Keratinocyte (primary cell): ENCODE measurements at regions not wholly inside any gene's neighbourhood (a gene's known extent, or its start where the extent isn't known, plus 50 kb on each side); places are given as distances from the start of the nearest gene placed in this dataset.

ENCODE experiments used
- EZH2 ChIP-seq: IDR thresholded peaks from one replicate; pipeline ENCODE4 v1.6.1; 2012; ENCODE audit warnings: inconsistent platforms, mild to moderate bottlenecking, low read length, moderate library complexity
- TF ChIP-seq, protein P1 (sequence below), 3 experiments: IDR thresholded peaks in 1 of 3; conservative IDR thresholded peaks in 1 of 3; optimal IDR thresholded peaks in 1 of 3; 2 replicates in 2 of 3; 3 replicates in 1 of 3; pipeline versions ENCODE3 to v1.5.1; 2011; ENCODE audit warnings: low read length in 3 of 3, mild to moderate bottlenecking in 3 of 3, moderate library complexity in 2 of 3, control low read depth in 1 of 3, inconsistent platforms in 1 of 3; ENCODE audit not compliant: insufficient read depth in 2 of 3; ENCODE audit errors: extremely low read depth in 1 of 3

DNA sequence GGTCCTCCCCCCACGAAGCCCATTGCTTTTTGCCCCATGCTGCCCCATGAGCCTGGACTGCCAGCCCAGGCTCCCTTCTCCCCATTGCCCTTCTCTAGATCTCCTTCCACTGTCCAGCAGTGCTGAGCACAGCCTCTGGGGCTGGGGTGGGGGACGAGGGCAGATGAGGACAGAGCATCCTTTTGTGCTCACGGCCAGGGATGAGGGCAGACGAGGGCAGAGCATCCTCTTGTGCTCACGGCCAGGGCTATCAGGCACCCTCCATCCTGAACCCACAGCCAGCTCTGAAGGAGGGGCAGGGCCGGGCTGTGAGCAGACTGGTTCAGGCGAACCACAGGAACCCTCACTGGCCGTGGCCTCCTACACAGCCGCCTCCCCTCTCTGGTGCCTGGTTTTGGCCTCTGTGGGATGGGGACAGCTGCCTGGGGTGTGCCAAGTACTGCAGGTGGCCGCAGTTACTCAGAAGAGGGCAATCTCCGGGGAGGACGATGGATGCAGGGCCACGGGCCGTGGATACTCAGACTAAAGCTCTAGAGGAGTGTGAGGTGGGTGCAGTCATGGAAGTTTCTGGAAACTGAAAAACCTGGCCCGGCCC is 1258.8 kb downstream of the BRD1 start:
- TF ChIP-seq, protein P1, sequence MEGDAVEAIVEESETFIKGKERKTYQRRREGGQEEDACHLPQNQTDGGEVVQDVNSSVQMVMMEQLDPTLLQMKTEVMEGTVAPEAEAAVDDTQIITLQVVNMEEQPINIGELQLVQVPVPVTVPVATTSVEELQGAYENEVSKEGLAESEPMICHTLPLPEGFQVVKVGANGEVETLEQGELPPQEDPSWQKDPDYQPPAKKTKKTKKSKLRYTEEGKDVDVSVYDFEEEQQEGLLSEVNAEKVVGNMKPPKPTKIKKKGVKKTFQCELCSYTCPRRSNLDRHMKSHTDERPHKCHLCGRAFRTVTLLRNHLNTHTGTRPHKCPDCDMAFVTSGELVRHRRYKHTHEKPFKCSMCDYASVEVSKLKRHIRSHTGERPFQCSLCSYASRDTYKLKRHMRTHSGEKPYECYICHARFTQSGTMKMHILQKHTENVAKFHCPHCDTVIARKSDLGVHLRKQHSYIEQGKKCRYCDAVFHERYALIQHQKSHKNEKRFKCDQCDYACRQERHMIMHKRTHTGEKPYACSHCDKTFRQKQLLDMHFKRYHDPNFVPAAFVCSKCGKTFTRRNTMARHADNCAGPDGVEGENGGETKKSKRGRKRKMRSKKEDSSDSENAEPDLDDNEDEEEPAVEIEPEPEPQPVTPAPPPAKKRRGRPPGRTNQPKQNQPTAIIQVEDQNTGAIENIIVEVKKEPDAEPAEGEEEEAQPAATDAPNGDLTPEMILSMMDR (optimal IDR thresholded peaks at IDR 0.05 in 1 of 3, IDR thresholded peaks at IDR 0.05 in 1 of 3, conservative IDR thresholded peaks at IDR 0.05 in 1 of 3; ENCODE audit: extremely low read depth in 1 of 3, insufficient read depth in 2 of 3, low read length in 3 of 3), result no peak
- TF ChIP-seq EZH2, result no peak
